GM21367 (cell line): ENCODE measurements at regions not wholly inside any gene's neighbourhood (a gene's known extent, or its start where the extent isn't known, plus 50 kb on each side); places are given as distances from the start of the nearest gene placed in this dataset.
"Not testable (repeated sequence)": the region's sequence is repeated elsewhere in the genome, so short reads cannot be mapped to it uniquely, and the experiment has no call there.

Experiments
- ATAC-seq: cut with Tn5 transposase; IDR thresholded peaks from one replicate; pipeline ENCODE4 v1.9.1; 2021; ENCODE audit not compliant: unreplicated experiment

GRCh38 chr2:220704810-220705209, 867.3 kb downstream of the EPHA4 start:
- no peak for ATAC-seq

DNA sequence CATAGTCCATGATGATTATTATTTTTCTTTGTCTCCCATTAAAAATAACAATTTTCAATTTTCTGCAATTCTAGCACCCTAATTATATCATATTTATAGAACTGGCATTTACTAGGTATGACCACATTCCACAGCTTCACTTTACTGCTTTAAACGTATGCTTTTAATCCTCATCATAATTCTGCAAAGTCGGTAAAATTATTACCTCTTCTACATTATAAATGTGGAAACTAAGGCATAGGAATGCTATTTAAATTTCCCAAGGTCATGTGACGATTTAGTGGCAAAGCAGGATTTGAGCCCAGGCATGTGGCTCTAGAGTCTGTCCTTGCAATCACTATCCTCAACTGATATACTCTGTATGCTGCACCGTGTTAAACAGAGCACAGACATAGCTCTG, 866.4 kb downstream of the EPHA4 start:
- ATAC-seq, result no peak

GRCh38 chr2:220707261-220707660, 864.8 kb downstream of the EPHA4 start:
- no peak for ATAC-seq

- ATAC-seq, result no peak
Observed at GRCh38 chr2:220708366-220708765, 863.7 kb downstream of the EPHA4 start.

DNA sequence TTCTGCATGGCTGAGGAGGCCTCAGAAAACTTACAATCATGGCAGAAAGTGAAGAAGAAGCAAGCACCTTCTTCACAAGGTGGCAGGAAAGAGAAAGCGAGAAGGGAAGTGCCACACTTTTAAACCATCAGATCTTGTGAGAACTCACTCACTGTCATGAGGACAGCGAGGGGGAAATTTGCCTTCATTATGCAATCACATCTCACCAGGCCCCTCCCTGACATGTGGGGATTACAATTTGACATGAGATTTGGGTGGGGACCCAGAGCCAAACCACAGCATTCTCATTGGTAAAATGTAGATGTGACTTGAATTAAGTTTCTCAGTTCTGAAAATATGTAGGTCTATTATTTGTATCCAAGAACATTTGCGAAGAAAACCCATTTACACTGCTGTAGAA, 854.8 kb downstream of the EPHA4 start:
- ATAC-seq, result no peak

GRCh38 chr2:220736778-220737177, 835.3 kb downstream of the EPHA4 start:
- no peak for ATAC-seq

GRCh38 chr2:220743203-220743602, 828.9 kb downstream of the EPHA4 start:
- ATAC-seq, result no peak

DNA sequence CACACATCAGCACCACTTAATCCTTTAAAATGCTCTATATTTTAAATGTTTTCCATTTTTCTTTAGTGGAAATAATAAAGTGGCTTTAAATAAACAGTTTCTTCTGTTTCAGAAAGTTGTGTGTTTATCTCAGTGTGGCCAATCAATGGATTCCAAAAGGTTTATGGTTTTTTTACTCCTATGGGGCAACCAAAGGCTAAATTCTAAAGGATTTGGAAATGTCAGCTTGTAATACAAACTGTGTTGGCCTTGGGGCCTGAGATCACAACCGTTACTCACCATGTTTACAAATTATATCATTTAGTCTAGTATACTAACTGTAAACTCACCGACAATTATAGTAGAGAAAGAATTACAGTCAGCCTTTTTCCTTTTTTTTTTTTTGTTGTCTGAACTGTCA, 827.2 kb downstream of the EPHA4 start:
- no peak for ATAC-seq

DNA sequence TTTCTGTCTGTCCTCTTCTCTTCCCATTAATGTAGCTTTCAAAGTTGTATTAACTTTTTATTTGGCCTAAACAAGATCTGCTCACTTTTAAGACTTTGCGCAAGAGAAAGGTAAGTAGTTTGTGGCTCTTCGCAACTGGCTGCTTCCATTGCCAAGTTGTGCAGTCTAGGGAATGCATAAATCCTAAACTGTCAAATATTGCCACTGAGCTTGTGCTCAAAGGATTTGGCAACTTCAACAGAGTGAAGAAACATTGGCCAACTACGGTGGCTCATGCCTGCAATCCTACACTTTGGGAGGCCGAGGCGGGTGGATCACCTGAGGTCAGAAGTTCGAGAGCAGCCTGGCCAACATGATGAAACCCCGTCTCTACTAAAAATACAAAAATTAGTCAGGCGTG, 826.4 kb downstream of the EPHA4 start:
- ATAC-seq, result no peak

GRCh38 chr2:220747736-220748135, 824.4 kb downstream of the EPHA4 start:
- ATAC-seq, result no peak

DNA sequence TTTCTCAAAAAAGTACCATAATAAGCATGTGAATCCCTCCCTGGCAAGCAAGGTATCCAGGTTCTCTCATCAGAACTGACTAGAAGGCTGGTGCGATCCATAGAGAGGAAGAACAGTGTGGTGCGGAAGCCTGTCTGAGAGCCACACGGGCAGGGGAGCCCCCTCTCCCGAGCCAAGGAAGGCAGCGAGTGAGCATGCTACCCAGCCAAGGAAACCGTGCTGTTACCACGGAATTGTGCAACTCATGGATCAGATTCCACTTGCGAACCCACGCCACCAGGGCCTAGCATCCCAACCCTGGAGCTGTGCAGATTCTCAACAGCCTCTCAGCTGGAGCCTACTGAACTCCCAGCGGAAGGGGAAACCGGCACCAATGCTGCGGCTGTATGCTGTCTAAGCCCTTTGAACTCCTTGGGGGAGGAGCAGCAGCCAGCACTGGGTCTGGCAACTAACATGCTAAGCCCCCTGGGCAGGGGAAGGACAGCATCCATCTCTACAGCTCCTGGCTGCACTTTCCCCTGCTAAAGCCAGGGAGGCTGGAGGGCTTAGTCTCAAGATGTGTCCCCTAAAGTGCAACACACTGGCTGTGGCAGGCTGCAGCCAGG, 823.1 kb downstream of the EPHA4 start:
- no peak for ATAC-seq

- ATAC-seq, result no peak
Observed at GRCh38 chr2:220753486-220753885, 818.6 kb downstream of the EPHA4 start.

- ATAC-seq, result no peak
Observed at GRCh38 chr2:220756653-220757052, 815.5 kb downstream of the EPHA4 start.

DNA sequence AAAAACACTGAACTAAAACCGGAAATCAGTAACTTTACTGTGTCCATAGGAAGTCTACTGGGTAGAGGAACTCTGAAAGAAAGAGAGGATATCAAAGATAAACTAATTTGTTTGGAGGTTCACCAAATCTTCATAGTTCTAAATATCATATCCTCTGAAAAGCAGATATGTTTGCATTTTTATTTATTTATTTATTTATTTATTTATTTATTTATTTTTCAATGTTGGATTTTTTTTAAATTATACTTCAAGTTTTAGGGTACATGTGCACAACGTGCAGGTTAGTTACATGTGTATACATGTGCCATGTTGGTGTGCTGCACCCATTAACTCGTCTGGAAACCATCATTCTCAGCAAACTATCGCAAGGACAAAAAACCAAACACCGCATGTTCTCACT, 813.7 kb downstream of the EPHA4 start:
- not testable (repeated sequence) for ATAC-seq

DNA sequence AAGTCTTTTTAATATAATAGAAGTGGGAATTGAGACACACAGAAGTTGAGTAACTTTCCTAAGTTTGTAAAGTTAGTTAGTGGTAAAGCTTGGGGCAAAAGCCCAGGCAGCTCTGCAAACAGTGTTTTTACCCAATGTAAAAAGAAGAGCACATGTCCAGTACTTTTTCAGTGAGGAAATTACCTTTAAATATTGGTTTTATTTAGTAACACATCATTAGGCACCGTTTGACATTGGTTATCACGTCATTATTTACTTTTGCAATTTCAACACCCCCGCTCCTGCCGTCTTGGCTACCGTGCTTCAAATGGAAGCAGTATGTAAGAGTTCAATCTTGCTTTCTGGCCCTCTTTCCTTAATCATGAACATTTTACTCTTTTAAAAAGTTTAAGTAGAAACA, 807.9 kb downstream of the EPHA4 start:
- no peak for ATAC-seq

DNA sequence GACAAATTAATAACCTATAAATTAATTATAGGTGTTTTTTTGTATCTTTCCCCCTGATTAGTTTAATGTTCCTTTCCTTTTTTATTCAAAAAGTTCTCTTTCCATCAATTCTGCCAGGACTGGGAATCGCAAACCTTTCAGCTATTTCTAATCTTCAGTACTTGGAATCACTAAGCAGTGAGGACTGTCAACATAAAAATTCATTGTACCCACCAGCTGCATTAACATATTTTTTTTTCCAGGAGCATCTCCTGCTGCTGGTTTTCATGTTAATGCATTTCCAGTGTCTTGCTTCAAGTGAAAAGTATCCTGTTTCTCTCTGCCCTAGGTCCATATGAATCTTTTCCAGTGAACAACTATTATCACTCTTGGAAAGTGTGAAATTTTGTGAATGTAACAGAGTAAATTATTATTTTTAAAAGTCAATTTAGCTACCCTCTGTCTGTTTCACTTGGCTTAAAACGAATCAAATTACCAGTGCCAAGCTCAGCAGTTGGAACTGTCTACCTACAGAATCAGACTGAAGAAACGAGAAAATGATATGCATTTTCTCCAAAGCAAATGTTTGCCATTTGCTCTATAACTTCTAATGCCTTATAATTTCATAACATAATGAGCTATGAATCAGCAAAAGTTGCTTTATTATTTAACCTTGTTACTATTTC, 804.4 kb downstream of the EPHA4 start:
- ATAC-seq, result no peak

DNA sequence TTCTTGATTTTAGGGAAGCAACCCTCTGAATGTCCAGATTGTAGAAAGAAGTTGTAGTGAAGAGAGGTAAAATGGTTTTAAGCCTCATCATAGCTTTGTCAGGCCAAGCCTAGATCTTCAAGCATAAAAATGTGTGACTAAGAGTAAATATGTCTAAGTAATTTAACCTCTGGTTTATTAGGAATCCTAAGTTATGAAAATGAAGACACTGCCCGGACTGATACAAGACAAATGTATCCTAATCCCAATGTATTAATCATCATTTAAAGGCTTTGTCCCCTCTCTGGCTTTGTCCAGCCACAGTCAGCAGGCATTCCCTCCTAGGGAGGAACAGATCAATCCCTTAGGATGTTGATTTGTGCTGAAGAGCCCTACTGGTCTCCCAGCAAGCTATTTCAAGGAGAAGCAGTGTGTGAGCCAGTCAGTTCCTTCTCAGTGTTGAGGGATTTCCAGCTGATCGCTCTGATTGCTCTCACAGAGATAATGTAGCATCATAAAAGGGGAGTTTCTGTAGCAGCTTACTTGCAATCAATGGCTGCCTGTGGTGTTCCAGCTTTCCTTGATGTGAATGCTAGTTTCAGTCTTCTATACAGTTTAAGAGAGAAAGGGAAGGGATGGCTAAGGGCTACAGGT, 796.1 kb downstream of the EPHA4 start:
- no peak for ATAC-seq

DNA sequence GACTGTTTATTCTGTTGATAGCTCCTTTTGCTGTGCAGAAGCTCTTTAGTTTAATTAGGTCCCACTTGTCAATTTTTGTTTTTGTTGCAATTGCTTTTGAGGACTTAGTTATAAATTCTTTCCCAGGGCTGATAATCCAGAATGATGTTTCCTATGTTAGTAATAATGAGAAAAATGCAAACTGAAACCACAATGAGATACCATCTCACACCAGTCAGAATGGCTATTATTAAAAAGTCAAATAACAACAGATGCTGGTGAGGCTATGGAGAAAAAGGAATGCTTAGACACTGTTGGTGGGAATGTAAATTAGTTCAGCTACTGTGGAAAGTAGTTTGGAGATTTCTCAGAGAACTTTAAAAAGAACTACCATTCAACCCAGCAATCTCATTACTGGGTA, 793.0 kb downstream of the EPHA4 start:
- not testable (repeated sequence) for ATAC-seq

- ATAC-seq, result no peak
Observed at GRCh38 chr2:220779511-220779910, 792.6 kb downstream of the EPHA4 start.

- ATAC-seq, result no peak
Observed at GRCh38 chr2:220779931-220780330, 792.2 kb downstream of the EPHA4 start.

- ATAC-seq, result no peak
Observed at GRCh38 chr2:220781622-220782241, 790.4 kb downstream of the EPHA4 start.

DNA sequence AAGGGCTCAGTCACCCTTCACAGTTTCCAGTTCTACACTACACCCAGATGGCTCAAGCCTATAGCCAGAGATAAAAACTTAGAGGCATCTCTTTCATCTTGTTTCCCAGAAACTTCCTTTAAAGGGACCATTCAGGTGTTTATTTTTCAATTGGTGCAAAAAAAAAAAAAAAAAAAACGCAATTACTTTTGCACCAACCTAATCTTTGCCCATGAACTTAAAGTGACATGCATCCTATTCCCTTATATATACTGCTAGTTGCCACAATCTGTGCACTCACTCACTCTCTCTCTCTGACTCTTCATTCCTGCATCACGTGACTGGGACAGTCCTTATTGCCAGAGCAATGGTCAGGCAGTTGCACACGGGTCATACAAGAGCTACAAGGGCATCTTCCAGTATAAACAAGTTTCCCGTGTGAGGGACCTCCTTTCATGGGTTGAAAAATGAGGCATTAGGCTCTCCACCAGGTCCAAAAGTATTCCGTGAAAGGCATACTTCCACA, 789.4 kb downstream of the EPHA4 start:
- no peak for ATAC-seq
